Coronary artery (tissue), 2 donors: ENCODE measurements at regions not wholly inside any gene's neighbourhood (a gene's known extent, or its start where the extent isn't known, plus 50 kb on each side); places are given as distances from the start of the nearest gene placed in this dataset.

Source experiments
- DNase-seq: peaks from one replicate; pipeline ENCODE4 v3.0.0-alpha.2; 2017; ENCODE audit warnings: low spot score
- H3K27ac ChIP-seq, 2 donors: fragments of 200-600 bp; sonication (generic); one replicate each; pipeline ENCODE4 v1.5.1; 2016 to 2019
- H3K4me3 ChIP-seq: fragments of 200-600 bp; sonication (generic); 2 replicates; pipeline ENCODE4 v1.5.1; 2016; ENCODE audit warnings: mild to moderate bottlenecking, moderate library complexity
- TF ChIP-seq, protein P1 (sequence below): fragments of 200-600 bp; sonication (generic); IDR thresholded peaks from one replicate; pipeline ENCODE4 v1.5.1; 2019; ENCODE audit warnings: antibody characterized with exemption

DNA sequence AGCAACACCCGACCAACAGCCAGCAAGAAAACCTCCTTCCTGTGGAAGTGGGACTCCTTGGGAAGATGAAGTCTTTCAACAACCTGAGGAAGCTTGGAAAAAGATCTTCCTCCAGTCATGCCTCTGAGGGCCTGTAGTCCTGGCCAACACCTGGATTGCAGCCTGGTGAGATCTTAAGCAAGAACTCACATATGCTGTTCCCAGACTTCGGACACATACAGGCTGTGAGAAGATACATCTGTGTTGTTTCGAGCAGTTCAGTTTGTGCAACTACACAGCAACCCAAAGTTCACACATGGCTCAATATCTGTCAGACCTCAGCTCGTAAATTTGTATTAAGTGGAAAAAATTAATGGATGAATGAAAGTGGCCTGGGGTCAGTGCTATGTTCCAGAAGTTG, 65.1 kb upstream of the UBAC2 start:
- no peak overlapping the region for H3K4me3 ChIP-seq
- TF ChIP-seq, protein P1, sequence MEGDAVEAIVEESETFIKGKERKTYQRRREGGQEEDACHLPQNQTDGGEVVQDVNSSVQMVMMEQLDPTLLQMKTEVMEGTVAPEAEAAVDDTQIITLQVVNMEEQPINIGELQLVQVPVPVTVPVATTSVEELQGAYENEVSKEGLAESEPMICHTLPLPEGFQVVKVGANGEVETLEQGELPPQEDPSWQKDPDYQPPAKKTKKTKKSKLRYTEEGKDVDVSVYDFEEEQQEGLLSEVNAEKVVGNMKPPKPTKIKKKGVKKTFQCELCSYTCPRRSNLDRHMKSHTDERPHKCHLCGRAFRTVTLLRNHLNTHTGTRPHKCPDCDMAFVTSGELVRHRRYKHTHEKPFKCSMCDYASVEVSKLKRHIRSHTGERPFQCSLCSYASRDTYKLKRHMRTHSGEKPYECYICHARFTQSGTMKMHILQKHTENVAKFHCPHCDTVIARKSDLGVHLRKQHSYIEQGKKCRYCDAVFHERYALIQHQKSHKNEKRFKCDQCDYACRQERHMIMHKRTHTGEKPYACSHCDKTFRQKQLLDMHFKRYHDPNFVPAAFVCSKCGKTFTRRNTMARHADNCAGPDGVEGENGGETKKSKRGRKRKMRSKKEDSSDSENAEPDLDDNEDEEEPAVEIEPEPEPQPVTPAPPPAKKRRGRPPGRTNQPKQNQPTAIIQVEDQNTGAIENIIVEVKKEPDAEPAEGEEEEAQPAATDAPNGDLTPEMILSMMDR, result no peak
- peak; percentile 36 for DNase-seq
- no peak overlapping the region for H3K27ac ChIP-seq

DNA sequence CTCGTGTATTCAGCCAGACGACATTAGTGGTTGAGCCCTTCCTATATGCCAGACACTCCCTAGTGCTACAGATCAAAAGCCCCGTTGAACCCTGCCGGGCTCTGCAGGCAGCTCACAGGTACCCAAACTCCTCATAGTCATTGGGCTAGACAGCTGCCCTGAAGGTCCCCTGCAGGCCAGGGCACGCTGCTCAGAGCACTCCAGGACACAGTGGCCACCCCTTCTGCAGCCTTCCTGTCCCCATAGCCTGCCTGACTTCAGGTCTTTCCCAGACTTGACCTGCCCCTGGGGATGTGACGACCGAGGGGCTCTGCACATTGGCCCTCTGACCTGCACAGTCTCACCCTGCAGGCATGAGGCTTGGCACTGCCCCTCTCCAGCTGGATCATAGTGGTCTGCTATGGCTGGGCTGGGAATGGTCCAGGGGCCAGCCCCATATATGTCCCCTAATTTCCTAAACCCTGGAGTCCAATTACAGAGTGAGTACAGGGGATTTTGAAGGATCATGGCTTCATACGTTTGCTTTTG, 64.2 kb upstream of the UBAC2 start:
- H3K4me3 ChIP-seq, result no peak overlapping the region
- TF ChIP-seq, protein P1, result no peak
- DNase-seq, result peak; percentile 26
- no peak overlapping the region for H3K27ac ChIP-seq

DNA sequence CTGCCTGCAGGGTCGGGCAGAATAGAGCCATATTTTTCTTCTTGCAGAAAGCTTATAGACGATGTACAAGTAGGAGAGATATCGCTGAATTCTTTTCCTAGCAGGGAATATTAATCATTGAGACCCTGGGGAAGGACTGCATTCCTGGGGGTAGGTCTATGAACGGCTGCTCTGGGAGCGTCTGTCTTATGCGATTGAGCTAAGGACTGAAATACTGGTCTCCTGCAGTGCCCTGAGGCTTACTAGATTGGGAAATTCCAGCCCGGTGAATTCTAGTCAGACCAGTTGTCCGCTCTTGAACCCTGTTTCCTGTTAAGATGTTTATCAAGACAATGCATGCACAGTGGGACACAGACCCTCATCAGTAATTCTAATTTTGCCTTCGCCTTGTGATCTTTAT, 59.8 kb upstream of the UBAC2 start:
- no peak overlapping the region for H3K4me3 ChIP-seq
- DNase-seq, result no peak

DNA sequence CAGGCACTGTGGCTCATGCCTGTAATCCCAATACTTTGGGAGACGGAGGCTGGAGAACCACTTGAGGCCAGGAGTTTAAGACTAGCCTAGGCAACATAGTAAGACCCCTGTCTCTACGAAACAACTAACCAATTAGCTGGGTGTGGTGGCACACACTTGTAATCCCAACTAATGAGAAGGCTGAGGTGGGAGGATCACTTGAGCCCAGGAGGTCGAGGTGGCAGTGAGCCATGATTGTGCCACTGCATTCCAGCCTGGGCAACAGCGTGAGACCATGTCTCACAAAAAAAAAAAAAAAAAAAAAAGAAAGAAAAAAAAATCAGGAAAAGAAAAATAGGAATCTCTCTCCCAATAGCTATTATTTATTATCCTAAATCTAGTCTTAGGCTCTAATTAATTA, 56.8 kb upstream of the UBAC2 start:
- Histone ChIP-seq H3K4me3 (no peak overlapping the region), H3K27ac (no peak overlapping the region)
- TF ChIP-seq, protein P1, result no peak
- peak; percentile 8 for DNase-seq

More for the DNA sequence above, 59.8 kb upstream of the UBAC2 start:
- TF ChIP-seq, protein P1, result no peak
- no peak overlapping the region for H3K27ac ChIP-seq

DNA sequence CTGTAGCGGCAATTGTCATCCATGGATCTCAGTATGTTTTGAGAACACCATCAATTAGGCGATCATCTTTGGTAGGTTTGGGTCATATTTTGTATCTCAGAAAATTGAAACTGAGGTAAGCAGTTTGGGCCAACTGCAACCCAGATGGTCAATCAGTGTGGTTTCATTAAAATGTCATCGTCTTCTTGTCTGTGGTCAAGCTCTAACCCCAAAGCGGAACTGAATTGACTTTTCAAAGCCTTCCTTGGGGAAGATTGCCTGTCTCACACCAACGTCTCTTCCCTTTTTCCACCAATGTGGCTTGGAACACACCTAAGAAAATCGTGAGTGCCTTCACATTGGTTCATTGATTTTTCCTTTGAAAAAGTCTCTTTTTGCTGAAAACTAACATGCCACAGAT, 56.3 kb upstream of the UBAC2 start:
- Histone ChIP-seq H3K27ac (no peak overlapping the region), H3K4me3 (no peak overlapping the region)
- TF ChIP-seq, protein P1, result no peak
- DNase-seq, result peak; percentile 28

DNA sequence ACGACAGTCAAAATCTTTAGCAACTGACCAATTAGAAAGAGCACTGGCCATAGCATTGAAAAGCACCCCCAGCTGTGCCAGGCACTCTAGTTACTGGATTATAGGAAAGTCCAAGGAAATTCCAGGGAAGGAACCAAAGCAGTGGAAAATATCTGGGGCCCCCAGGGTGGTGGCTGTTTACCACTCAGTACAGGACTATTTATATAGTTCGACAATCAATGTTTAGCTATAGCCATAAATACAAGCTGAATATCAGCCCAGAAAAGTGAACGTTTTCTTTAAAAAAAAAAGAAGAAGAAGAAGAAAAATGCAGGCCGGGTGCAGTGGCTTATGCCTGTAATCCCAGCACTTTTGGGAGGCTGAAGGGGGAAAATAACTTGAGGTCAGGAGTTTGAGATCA, 55.2 kb upstream of the UBAC2 start:
- TF ChIP-seq, protein P1, result no peak
- no peak overlapping the region for H3K4me3 ChIP-seq
- DNase-seq, result peak; percentile 11
- H3K27ac ChIP-seq, result no peak overlapping the region

DNA sequence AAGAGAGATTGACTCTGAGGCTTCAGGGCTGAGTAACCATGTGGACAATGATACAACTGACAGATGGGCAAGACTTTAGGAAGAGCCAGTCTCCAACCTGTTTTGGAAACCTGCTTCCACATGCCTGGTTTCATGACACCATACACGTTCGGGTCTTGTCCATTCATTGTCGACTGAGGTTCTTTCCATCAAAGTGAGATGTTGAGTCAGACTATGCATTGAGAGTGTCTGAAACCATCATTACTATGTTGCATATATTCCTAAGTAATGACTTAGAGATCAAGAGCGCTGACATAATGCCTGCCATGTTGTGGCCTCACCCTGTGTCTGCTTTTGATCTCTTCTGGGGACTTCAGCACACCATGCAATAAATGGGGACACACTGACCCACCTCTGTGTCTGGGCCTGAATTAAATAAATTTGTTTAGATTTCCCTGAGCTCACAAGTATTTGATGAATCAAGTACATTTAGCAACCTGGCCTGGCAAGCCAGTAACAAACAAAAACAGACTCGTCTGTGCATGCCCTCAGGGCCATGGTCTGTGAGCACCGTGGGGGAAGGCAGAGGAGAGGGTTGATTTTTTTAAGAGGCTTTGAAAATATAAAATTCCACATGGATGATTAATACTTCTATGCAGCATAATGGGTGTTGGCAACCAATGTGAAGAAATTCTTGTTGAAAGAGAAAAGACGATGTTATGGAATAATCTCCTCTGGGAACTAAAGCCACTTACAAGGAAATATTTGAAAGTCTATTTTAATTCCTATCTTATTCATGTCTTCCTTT, 49.9 kb upstream of the UBAC2 start:
- no peak for DNase-seq
- no peak overlapping the region for H3K4me3 ChIP-seq
- no peak overlapping the region for H3K27ac ChIP-seq
- TF ChIP-seq, protein P1, result no peak
